22Rv1 (cell line): ENCODE measurements at regions not wholly inside any gene's neighbourhood (a gene's known extent, or its start where the extent isn't known, plus 50 kb on each side); places are given as distances from the start of the nearest gene placed in this dataset.

Source experiments
- ZFX ChIP-seq: fragments of 450-650 bp; IDR thresholded peaks from 2 replicates; pipeline ENCODE4 v1.6.1; 2017; ENCODE audit warnings: antibody characterized with exemption, borderline replicate concordance
- TF ChIP-seq, protein P1 (sequence below): fragments of 450-650 bp; IDR thresholded peaks from 2 replicates; pipeline ENCODE4 v1.5.1; 2017; ENCODE audit warnings: mild to moderate bottlenecking

DNA sequence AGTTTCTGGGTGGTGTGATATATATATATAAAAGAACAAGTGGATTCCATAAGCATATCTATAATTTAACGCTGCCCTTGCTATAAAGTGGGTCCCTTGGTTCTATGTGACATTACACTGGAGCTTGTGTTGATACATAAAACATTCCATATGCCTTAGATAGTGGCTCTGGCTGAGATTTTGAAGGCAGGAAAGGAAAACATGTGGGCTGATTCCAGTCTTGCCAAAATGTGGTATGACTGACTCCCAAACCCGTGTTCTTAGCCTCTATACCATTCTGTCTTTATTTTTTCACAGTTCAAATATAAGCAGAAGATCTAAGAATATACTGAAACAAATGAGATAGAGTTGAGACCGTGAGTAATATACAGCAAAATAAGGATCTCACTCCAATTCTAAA, 522.8 kb upstream of the LRRC4C start:
- TF ChIP-seq, protein P1, sequence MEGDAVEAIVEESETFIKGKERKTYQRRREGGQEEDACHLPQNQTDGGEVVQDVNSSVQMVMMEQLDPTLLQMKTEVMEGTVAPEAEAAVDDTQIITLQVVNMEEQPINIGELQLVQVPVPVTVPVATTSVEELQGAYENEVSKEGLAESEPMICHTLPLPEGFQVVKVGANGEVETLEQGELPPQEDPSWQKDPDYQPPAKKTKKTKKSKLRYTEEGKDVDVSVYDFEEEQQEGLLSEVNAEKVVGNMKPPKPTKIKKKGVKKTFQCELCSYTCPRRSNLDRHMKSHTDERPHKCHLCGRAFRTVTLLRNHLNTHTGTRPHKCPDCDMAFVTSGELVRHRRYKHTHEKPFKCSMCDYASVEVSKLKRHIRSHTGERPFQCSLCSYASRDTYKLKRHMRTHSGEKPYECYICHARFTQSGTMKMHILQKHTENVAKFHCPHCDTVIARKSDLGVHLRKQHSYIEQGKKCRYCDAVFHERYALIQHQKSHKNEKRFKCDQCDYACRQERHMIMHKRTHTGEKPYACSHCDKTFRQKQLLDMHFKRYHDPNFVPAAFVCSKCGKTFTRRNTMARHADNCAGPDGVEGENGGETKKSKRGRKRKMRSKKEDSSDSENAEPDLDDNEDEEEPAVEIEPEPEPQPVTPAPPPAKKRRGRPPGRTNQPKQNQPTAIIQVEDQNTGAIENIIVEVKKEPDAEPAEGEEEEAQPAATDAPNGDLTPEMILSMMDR, result no peak
- no peak for TF ChIP-seq ZFX
